IMR-90 (cell line): ENCODE measurements at regions not wholly inside any gene's neighbourhood (a gene's known extent, or its start where the extent isn't known, plus 50 kb on each side); places are given as distances from the start of the nearest gene placed in this dataset.

ENCODE experiments used
- CTCF ChIP-seq: conservative IDR thresholded peaks from 2 replicates; pipeline ENCODE4 v1.5.1; 2012; ENCODE audit warnings: mild to moderate bottlenecking, low read depth, low read length, improper control_type of control experiment
- ELK1 ChIP-seq: fragments of 150-350 bp; IDR thresholded peaks from 2 replicates; pipeline ENCODE4 v1.6.1; 2016; ENCODE audit warnings: low read depth, mild to moderate bottlenecking, low read length, moderate library complexity, borderline replicate concordance
- MAFK ChIP-seq: IDR thresholded peaks from 2 replicates; pipeline ENCODE4 v1.6.1; 2012; ENCODE audit warnings: low read depth, low read length, improper control_type of control experiment
- POLR2A ChIP-seq: IDR thresholded peaks from 2 replicates; pipeline ENCODE4 v1.6.1; 2012; ENCODE audit warnings: mild to moderate bottlenecking, low read depth, low read length
- RCOR1 ChIP-seq: IDR thresholded peaks from 2 replicates; pipeline ENCODE4 v1.6.1; 2012; ENCODE audit warnings: mild to moderate bottlenecking, low read length, improper control_type of control experiment; ENCODE audit not compliant: insufficient replicate concordance
- USF2 ChIP-seq: fragments of 150-350 bp; IDR thresholded peaks from 2 replicates; pipeline ENCODE4 v1.6.1; 2017; ENCODE audit warnings: mild to moderate bottlenecking, antibody characterized with exemption, low read length, low read depth

GRCh38 chr4:27779827-27780226 is 919.2 kb downstream of the STIM2 start:
- TF ChIP-seq POLR2A = no peak
- no peak for TF ChIP-seq CTCF
- no peak for TF ChIP-seq RCOR1
- no peak for TF ChIP-seq USF2
- no peak for TF ChIP-seq ELK1
- TF ChIP-seq MAFK = no peak
